B cell (primary cell): ENCODE measurements at regions not wholly inside any gene's neighbourhood (a gene's known extent, or its start where the extent isn't known, plus 50 kb on each side); places are given as distances from the start of the nearest gene placed in this dataset.

ENCODE experiments used
- CTCF ChIP-seq: fragments of 200-600 bp; IDR thresholded peaks from one replicate; pipeline ENCODE4 v1.8.0; 2022; ENCODE audit warnings: antibody characterized with exemption, mild to moderate bottlenecking
- EZH2 ChIP-seq: IDR thresholded peaks from 2 replicates; pipeline ENCODE4 v1.6.1; 2012; ENCODE audit warnings: borderline replicate concordance, low read depth, mild to moderate bottlenecking, moderate library complexity, low read length; ENCODE audit not compliant: insufficient read depth, poor library complexity, severe bottlenecking

DNA sequence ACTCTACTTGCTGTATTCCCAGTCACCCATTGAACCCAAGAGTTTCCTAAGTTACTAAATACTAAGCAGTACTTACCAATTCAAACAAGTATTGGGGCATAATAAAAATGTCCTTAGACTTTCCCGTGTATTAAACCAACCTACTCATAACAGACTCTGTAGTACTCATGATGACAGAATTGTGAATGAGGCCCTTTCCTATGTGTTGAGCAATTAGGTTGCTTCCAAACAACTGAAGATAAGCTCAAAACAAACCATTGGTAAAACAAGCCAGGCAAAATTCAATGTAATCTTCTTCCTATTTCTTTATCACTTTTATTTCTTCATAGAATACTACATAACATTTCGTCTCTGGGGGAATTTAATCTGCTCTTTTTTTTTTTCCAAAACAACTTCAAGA, 106.5 kb upstream of the ANK3 start:
- TF ChIP-seq CTCF = no peak
- TF ChIP-seq EZH2 = no peak
